CD4-positive, alpha-beta memory T cell (primary cell): ENCODE measurements at regions not wholly inside any gene's neighbourhood (a gene's known extent, or its start where the extent isn't known, plus 50 kb on each side); places are given as distances from the start of the nearest gene placed in this dataset.

ENCODE experiments used
- CTCF ChIA-PET: fragments of 350-600 bp; sonication (Branson Sonifier 250); formaldehyde crosslinking; loops from one replicate; lab custom pipeline; 2021; ENCODE audit warnings: inconsistent platforms; ENCODE audit not compliant: partially characterized antibody; lab: Charles Lee
- POLR2A ChIA-PET: fragments of 350-600 bp; sonication (Branson Sonifier 250); formaldehyde crosslinking; loops from one replicate; lab custom pipeline; 2021; ENCODE audit not compliant: partially characterized antibody; lab: Charles Lee
- DNase-seq, 5 donors: peaks; one replicate each; pipeline versions ENCODE4 v3.0.0 to v3.0.0-alpha.2; 2020 to 2022; ENCODE audit warnings: mixed read lengths in 1 of 5
- H3K27ac ChIP-seq: one replicate; pipeline ENCODE4 v1.7.0; 2013; ENCODE audit warnings: low read depth, low read length
- H3K27me3 ChIP-seq: 2 replicates; pipeline ENCODE4 v1.7.0; 2013; ENCODE audit warnings: mild to moderate bottlenecking, low read length, moderate library complexity; ENCODE audit not compliant: insufficient read depth
- H3K36me3 ChIP-seq: 2 replicates; pipeline ENCODE4 v1.7.0; 2013; ENCODE audit warnings: mild to moderate bottlenecking, low read length, moderate library complexity; ENCODE audit not compliant: insufficient read depth
- H3K4me1 ChIP-seq: 2 replicates; pipeline ENCODE4 v1.7.0; 2013; ENCODE audit warnings: mild to moderate bottlenecking, low read length, moderate library complexity; ENCODE audit not compliant: insufficient read depth
- H3K4me3 ChIP-seq, 2 donors: one replicate each; pipeline ENCODE4 v1.7.0; 2013; ENCODE audit warnings: low read length in 2 of 2, mild to moderate bottlenecking in 1 of 2
- H3K9me3 ChIP-seq, 2 donors: one replicate each; pipeline ENCODE4 v1.7.0; 2013; ENCODE audit warnings: low read length in 2 of 2, control low read depth in 1 of 2; ENCODE audit not compliant: control insufficient read depth in 1 of 2
- H3K27ac Mint-ChIP-seq, 7 donors: one replicate each; pipeline ENCODE4 v1.8.0; 2020 to 2021; ENCODE audit warnings: mixed read lengths in 7 of 7, mild to moderate bottlenecking in 6 of 7, inconsistent platforms in 3 of 7, moderate library complexity in 3 of 7
- H3K27me3 Mint-ChIP-seq, 2 donors: one replicate each; pipeline ENCODE4 v1.8.0; 2020 to 2021; ENCODE audit warnings: mixed read lengths in 2 of 2
- H3K36me3 Mint-ChIP-seq, 2 donors: one replicate each; pipeline ENCODE4 v1.8.0; 2020 to 2021; ENCODE audit warnings: mixed read lengths in 2 of 2, inconsistent platforms in 1 of 2, mild to moderate bottlenecking in 1 of 2
- H3K4me1 Mint-ChIP-seq, 4 donors: one replicate each; pipeline ENCODE4 v1.8.0; 2020 to 2021; ENCODE audit warnings: mixed read lengths in 4 of 4, mild to moderate bottlenecking in 1 of 4
- H3K4me3 Mint-ChIP-seq, 8 donors: one replicate each; pipeline ENCODE4 v1.8.0; 2020 to 2021; ENCODE audit warnings: mixed read lengths in 8 of 8, mild to moderate bottlenecking in 7 of 8, moderate library complexity in 6 of 8, inconsistent platforms in 3 of 8
- H3K9me3 Mint-ChIP-seq, 8 donors: one replicate each; pipeline ENCODE4 v1.8.0; 2020 to 2021; ENCODE audit warnings: mixed read lengths in 8 of 8, mild to moderate bottlenecking in 5 of 8, inconsistent platforms in 3 of 8, moderate library complexity in 1 of 8
- intact Hi-C: fragments of 100-400 bp; cut with micrococcal nuclease; formaldehyde crosslinking; loops from one replicate; pipeline ENCODE4 v1.15.1; 2023

DNA sequence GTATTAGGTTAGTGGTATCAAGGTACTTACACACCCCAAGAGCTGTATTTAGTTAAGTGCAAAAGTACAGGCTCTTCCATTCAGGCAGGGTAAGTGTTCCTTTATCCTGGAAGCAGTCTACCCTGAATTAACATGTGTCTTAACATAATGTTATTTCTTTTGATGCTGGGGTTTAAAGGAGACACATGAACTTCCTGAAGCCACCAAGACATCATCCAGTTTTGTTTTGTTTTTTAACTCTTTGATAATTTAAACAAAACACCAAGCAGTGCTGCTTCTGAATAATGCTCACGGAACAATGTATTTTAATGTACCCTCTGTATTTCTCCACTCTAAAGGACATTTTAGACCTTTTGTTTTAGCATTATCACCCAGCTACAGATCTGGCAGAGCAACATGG, 50.5 kb upstream of the PLCB4 start:
- no peak overlapping the region for H3K27ac ChIP-seq
- no peaks in the 10 kb centered on the region for H3K9me3 ChIP-seq
- no peak overlapping the region for H3K4me3 ChIP-seq
- H3K27ac Mint-ChIP-seq: no peak overlapping the region
- ChIA-PET CTCF (no interaction called here), POLR2A (no interaction called here)
- H3K4me1 Mint-ChIP-seq: no peaks in the 10 kb centered on the region
- H3K4me3 Mint-ChIP-seq: no peak overlapping the region
- no peaks in the 10 kb centered on the region for H3K36me3 Mint-ChIP-seq
- intact Hi-C loops: no loop called here
- DNase-seq: no peak
- H3K4me1 ChIP-seq: no peaks in the 10 kb centered on the region
- no peaks in the 10 kb centered on the region for H3K36me3 ChIP-seq
- H3K27me3 Mint-ChIP-seq: no peaks in the 10 kb centered on the region
- peaks cover 0 to 8% (median 1%) of the 10 kb centered on the region in 8 donors for H3K9me3 Mint-ChIP-seq
- H3K27me3 ChIP-seq: no peaks in the 10 kb centered on the region
